GM12892 (cell line): ENCODE measurements at regions not wholly inside any gene's neighbourhood (a gene's known extent, or its start where the extent isn't known, plus 50 kb on each side); places are given as distances from the start of the nearest gene placed in this dataset.

ENCODE experiments used
- POLR2A ChIP-seq: IDR thresholded peaks from 2 replicates; pipeline ENCODE4 v1.6.1; 2011; ENCODE audit warnings: low read depth, low read length, control low read depth
- POLR2AphosphoS5 ChIP-seq: IDR thresholded peaks from 2 replicates; pipeline ENCODE4 v1.6.1; 2011; ENCODE audit warnings: low read depth, low read length, control low read depth
- TAF1 ChIP-seq: IDR thresholded peaks from 2 replicates; pipeline ENCODE4 v1.6.1; 2011; ENCODE audit warnings: low read depth, mild to moderate bottlenecking, control low read depth, low read length, borderline replicate concordance

GRCh38 chr17:72575542-72576233, 454.9 kb downstream of the SOX9 start:
- TF ChIP-seq POLR2A (no peak), POLR2AphosphoS5 (no peak), TAF1 (no peak)
